K562 (cell line): ENCODE measurements at regions not wholly inside any gene's neighbourhood (a gene's known extent, or its start where the extent isn't known, plus 50 kb on each side); places are given as distances from the start of the nearest gene placed in this dataset.

Experiments used
- ATAC-seq: fragments of 200-7000 bp; cut with Tn5 transposase; 3 replicates; pipeline ENCODE4 v1.9.1; 2020; ENCODE audit warnings: moderate library complexity
- BruUV-seq: library from RNA; stranded (reverse); fragments of 400-500 nt; replicated peaks from 2 replicates; lab custom pipeline; 2021; lab: Mats Ljungman, UMichigan
- CTCF ChIA-PET: fragments of 300-600 bp; formaldehyde crosslinking; extraction: SDS; loops from one replicate; lab custom pipeline; 2021; ENCODE audit warnings: low intra/inter-chr PET ratio; lab: Yijun Ruan, JAX
- POLR2A ChIA-PET: fragments of 300-600, 350-650 bp; sonication (Branson Sonifier 250); formaldehyde crosslinking; extraction: SDS; loops from one replicate; lab custom pipeline; 2021; ENCODE audit warnings: antibody characterized with exemption, inconsistent platforms; lab: Yijun Ruan, JAX
- DNase-seq, 4 experiments: peaks; one replicate each; pipeline versions ENCODE4 v3.0.0 to v3.0.0-alpha.2; 2011 to 2018; ENCODE audit warnings: low spot score in 3 of 4, mixed read lengths in 3 of 4; ENCODE audit errors: extremely low read depth in 1 of 4
- FAIRE-seq: peaks from 2 replicates; lab custom pipeline; 2011; peaks lifted over from hg19 to GRCh38; lab: Jason Lieb, UNC
- H2AFZ ChIP-seq: 2 replicates; pipeline ENCODE4 v1.6.0; 2011; ENCODE audit warnings: low read depth, low read length, control low read depth, inconsistent platforms
- H3K27ac ChIP-seq: fragments of 200-600 bp; 3 replicates; pipeline ENCODE4 v1.8.0; 2011; ENCODE audit warnings: low read depth, mild to moderate bottlenecking, control low read depth, inconsistent platforms, low read length, moderate library complexity, mixed read lengths; ENCODE audit errors: extremely low read depth
- H3K27me3 ChIP-seq, 2 experiments: fragments of 300-600 bp in 1 of 2; 2 replicates in 1 of 2; 3 replicates in 1 of 2; pipeline versions ENCODE4 v1.6.0 to v1.8.0; 2011; ENCODE audit warnings: inconsistent platforms in 2 of 2, low read length in 2 of 2, mild to moderate bottlenecking in 1 of 2, mixed read lengths in 1 of 2, moderate library complexity in 1 of 2; ENCODE audit not compliant: control insufficient read depth in 2 of 2, insufficient read depth in 2 of 2
- H3K36me3 ChIP-seq: fragments of 300-600 bp; 3 replicates; pipeline ENCODE4 v1.8.0; 2011; ENCODE audit warnings: mild to moderate bottlenecking, low read length, inconsistent platforms; ENCODE audit not compliant: control insufficient read depth, insufficient read depth
- H3K4me1 ChIP-seq, 2 experiments: fragments of 200-600 bp in 1 of 2; replicated peaks in 1 of 2; 2 replicates in 1 of 2; 3 replicates in 1 of 2; pipeline versions ENCODE4 v1.5.1 to v1.8.0; 2011; ENCODE audit warnings: inconsistent platforms in 2 of 2, low read length in 2 of 2, mild to moderate bottlenecking in 1 of 2, mixed read lengths in 1 of 2, moderate library complexity in 1 of 2; ENCODE audit not compliant: control insufficient read depth in 2 of 2, insufficient read depth in 2 of 2
- H3K4me2 ChIP-seq: 2 replicates; pipeline ENCODE4 v1.6.1; 2011; ENCODE audit warnings: low read length, control low read depth, inconsistent platforms, mixed read lengths; ENCODE audit not compliant: insufficient read depth
- H3K4me3 ChIP-seq: fragments of 200-600 bp; sonication (generic), shearing (Covaris generic); 2 replicates; pipeline ENCODE4 v1.5.1; 2016; ENCODE audit warnings: control low read depth, inconsistent platforms
- H3K79me2 ChIP-seq: fragments of 200-600 bp; 3 replicates; pipeline ENCODE4 v1.8.0; 2011; ENCODE audit warnings: low read length, inconsistent platforms; ENCODE audit not compliant: control insufficient read depth, insufficient read depth
- H3K9ac ChIP-seq, 2 experiments: 2 replicates each; pipeline versions ENCODE4 v1.6.0 to v1.6.1; 2011; ENCODE audit warnings: low read depth in 2 of 2, low read length in 2 of 2, control low read depth in 1 of 2, inconsistent platforms in 1 of 2, mild to moderate bottlenecking in 1 of 2, mixed read lengths in 1 of 2; ENCODE audit not compliant: insufficient read depth in 1 of 2
- H3K9me1 ChIP-seq: one replicate; pipeline ENCODE4 v1.6.0; 2011; ENCODE audit warnings: inconsistent platforms, mild to moderate bottlenecking, low read length, moderate library complexity; ENCODE audit not compliant: control insufficient read depth, insufficient read depth
- H3K9me3 ChIP-seq: replicated peaks from 2 replicates; pipeline ENCODE4 v1.5.1; 2011; ENCODE audit warnings: low read depth, low read length, inconsistent platforms; ENCODE audit not compliant: control insufficient read depth, insufficient read depth
- H4K20me1 ChIP-seq: replicated peaks from 2 replicates; pipeline ENCODE4 v1.6.1; 2011; ENCODE audit warnings: low read length, inconsistent platforms, mixed read lengths; ENCODE audit not compliant: control insufficient read depth, insufficient read depth
- CREBBP ChIP-seq: IDR thresholded peaks from one replicate; pipeline ENCODE4 v1.6.1; 2012; ENCODE audit warnings: low read depth, mild to moderate bottlenecking, control low read depth, inconsistent platforms, low read length
- CSDE1 ChIP-seq, 2 experiments: fragments of 450-650 bp; IDR thresholded peaks; 2 replicates each; pipeline ENCODE4 v1.6.1; 2016; ENCODE audit warnings: mild to moderate bottlenecking in 1 of 2
- FIP1L1 ChIP-seq: fragments of 200-400 bp; formaldehyde crosslinking; IDR thresholded peaks from 2 replicates; pipeline ENCODE4 v1.6.1; 2018; ENCODE audit warnings: mild to moderate bottlenecking, low read depth, low read length; ENCODE audit not compliant: poor library complexity, severe bottlenecking
- HLTF ChIP-seq: fragments of 450-650 bp; IDR thresholded peaks from 2 replicates; pipeline ENCODE4 v1.6.1; 2016
- PTTG1 ChIP-seq: fragments of 450-650 bp; IDR thresholded peaks from 2 replicates; pipeline ENCODE4 v1.6.1; 2016; ENCODE audit warnings: low read depth, mild to moderate bottlenecking, missing genetic modification characterization, missing compliant biosample characterization
- SMAD2 ChIP-seq: fragments of 150-350 bp; IDR thresholded peaks from 2 replicates; pipeline ENCODE4 v1.6.1; 2014; ENCODE audit warnings: low read depth, mild to moderate bottlenecking, low read length
- SMARCC2 ChIP-seq: fragments of 450-650 bp; IDR thresholded peaks from 2 replicates; pipeline ENCODE4 v1.6.1; 2017; ENCODE audit warnings: antibody characterized with exemption, moderate library complexity, mild to moderate bottlenecking, low read depth
- ZNF174 ChIP-seq: fragments of 250-450 bp; sonication (Bioruptor Pico); IDR thresholded peaks from 2 replicates; pipeline ENCODE4 v1.4.0; 2020; ENCODE audit warnings: mild to moderate bottlenecking
- ZNF253 ChIP-seq: fragments of 250-450 bp; sonication (Bioruptor Pico); conservative IDR thresholded peaks from 2 replicates; pipeline ENCODE4 v1.6.1; 2021; ENCODE audit warnings: mild to moderate bottlenecking
- ZNF282 ChIP-seq: sonication (generic); formaldehyde crosslinking; IDR thresholded peaks from 2 replicates; pipeline ENCODE4 v1.8.1; 2023; ENCODE audit warnings: missing genetic modification reagents
- ZNF407 ChIP-seq: fragments of 450-650 bp; IDR thresholded peaks from 2 replicates; pipeline ENCODE4 v1.6.1; 2016; ENCODE audit warnings: low read depth
- ZNF584 ChIP-seq: fragments of 200-800 bp; sonication (Bioruptor generic); IDR thresholded peaks from 2 replicates; pipeline ENCODE4 v1.6.1; 2016; ENCODE audit warnings: low read depth, mild to moderate bottlenecking, missing genetic modification characterization, missing compliant biosample characterization
- WGBS: fragments of 100-300 bp; shearing (Covaris generic); methylation state at CpG from one replicate; pipeline ENCODE4 v1.1.6; 2016; ENCODE audit warnings: low coverage, mixed read lengths; ENCODE audit not compliant: insufficient coverage; ENCODE audit errors: missing lambda C conversion rate; 5-methylcytosine and 5-hydroxymethylcytosine counted together
- in situ Hi-C: fragments of 300-500 bp; cut with MboI; formaldehyde crosslinking; loops from 4 replicates; pipeline ENCODE4 v1.15.0; 2018; ENCODE audit warnings: inconsistent platforms, mixed read lengths
- intact Hi-C: fragments of 100-400 bp; cut with micrococcal nuclease; formaldehyde crosslinking; loops from 2 replicates; pipeline ENCODE4 v1.14.2; 2022
- TF ChIP-seq, protein P1 (sequence below): fragments of 450-650 bp; IDR thresholded peaks from 2 replicates; pipeline ENCODE4 v1.7.1; 2018; ENCODE audit warnings: mild to moderate bottlenecking, low read depth; ENCODE audit not compliant: partially characterized antibody
- TF ChIP-seq, protein P2 (sequence below): sonication (generic); formaldehyde crosslinking; IDR thresholded peaks from 2 replicates; pipeline ENCODE4 v1.9.0; 2022; ENCODE audit warnings: mild to moderate bottlenecking, missing genetic modification reagents

GRCh38 chr12:84277986-84278385 is 634.6 kb downstream of the SLC6A15 start:
- intact Hi-C loops (no loop called here), in situ Hi-C loops (no loop called here)
- Histone ChIP-seq H3K79me2 (no peaks in the 10 kb centered on the region), H3K36me3 (no peaks in the 10 kb centered on the region), H3K9me3 (no peaks in the 10 kb centered on the region), H3K9ac (no peak overlapping the region), H2AFZ (no peak overlapping the region), H3K4me2 (no peak overlapping the region), H3K4me3 (no peak overlapping the region), H3K4me1 (no peaks in the 10 kb centered on the region), H3K9me1 (no peaks in the 10 kb centered on the region), H4K20me1 (no peaks in the 10 kb centered on the region), H3K27ac (no peak overlapping the region), H3K27me3 (no peaks in the 10 kb centered on the region)
- ChIA-PET CTCF (no interaction called here), POLR2A (no interaction called here)
- WGBS, result 3% methylated on average over 2 of the region's 2 CpGs
- BruUV-seq, result no TSS peak
- DNase-seq (no peak), FAIRE-seq (no peak), ATAC-seq (no peak)
- no peak for TF ChIP-seq CREBBP
- no peak for TF ChIP-seq SMARCC2
- TF ChIP-seq CSDE1 (IDR thresholded peaks at IDR 0.05), result no peak
- TF ChIP-seq PTTG1 (tag), result no peak
- TF ChIP-seq, protein P1, sequence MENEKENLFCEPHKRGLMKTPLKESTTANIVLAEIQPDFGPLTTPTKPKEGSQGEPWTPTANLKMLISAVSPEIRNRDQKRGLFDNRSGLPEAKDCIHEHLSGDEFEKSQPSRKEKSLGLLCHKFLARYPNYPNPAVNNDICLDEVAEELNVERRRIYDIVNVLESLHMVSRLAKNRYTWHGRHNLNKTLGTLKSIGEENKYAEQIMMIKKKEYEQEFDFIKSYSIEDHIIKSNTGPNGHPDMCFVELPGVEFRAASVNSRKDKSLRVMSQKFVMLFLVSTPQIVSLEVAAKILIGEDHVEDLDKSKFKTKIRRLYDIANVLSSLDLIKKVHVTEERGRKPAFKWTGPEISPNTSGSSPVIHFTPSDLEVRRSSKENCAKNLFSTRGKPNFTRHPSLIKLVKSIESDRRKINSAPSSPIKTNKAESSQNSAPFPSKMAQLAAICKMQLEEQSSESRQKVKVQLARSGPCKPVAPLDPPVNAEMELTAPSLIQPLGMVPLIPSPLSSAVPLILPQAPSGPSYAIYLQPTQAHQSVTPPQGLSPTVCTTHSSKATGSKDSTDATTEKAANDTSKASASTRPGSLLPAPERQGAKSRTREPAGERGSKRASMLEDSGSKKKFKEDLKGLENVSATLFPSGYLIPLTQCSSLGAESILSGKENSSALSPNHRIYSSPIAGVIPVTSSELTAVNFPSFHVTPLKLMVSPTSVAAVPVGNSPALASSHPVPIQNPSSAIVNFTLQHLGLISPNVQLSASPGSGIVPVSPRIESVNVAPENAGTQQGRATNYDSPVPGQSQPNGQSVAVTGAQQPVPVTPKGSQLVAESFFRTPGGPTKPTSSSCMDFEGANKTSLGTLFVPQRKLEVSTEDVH, result no peak
- TF ChIP-seq ZNF253 (CRISPR knock-in tag), result no peak
- no peak for TF ChIP-seq ZNF584 (CRISPR knock-in tag)
- TF ChIP-seq HLTF, result no peak
- no peak for TF ChIP-seq SMAD2
- no peak for TF ChIP-seq FIP1L1
- TF ChIP-seq ZNF282, result no peak
- no peak for TF ChIP-seq ZNF407
- TF ChIP-seq, protein P2, sequence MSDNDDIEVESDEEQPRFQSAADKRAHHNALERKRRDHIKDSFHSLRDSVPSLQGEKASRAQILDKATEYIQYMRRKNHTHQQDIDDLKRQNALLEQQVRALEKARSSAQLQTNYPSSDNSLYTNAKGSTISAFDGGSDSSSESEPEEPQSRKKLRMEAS (CRISPR knock-in tag), result no peak
- TF ChIP-seq ZNF174, result no peak
